Right hindlimb (tissue), 1 donor: ENCODE measurements at regions not wholly inside any gene's neighbourhood (a gene's known extent, or its start where the extent isn't known, plus 50 kb on each side); places are given as distances from the start of the nearest gene placed in this dataset.
"Not testable (repeated sequence)": the region's sequence is repeated elsewhere in the genome, so short reads cannot be mapped to it uniquely, and the experiment has no call there.

Source experiments
- DNase-seq: peaks from one replicate; pipeline ENCODE4 v3.0.0-alpha.2; 2018

- not testable (repeated sequence) for DNase-seq
These were observed 333.1 kb upstream of the COX7C start for GRCh38 chr5:86284400-86285190.

GRCh38 chr5:86287437-86287836 is 330.3 kb upstream of the COX7C start:
- DNase-seq: not testable (repeated sequence)

- not testable (repeated sequence) for DNase-seq
These were observed 328.0 kb upstream of the COX7C start for GRCh38 chr5:86289786-86290185.

GRCh38 chr5:86292811-86293210 is 324.9 kb upstream of the COX7C start:
- not testable (repeated sequence) for DNase-seq

- not testable (repeated sequence) for DNase-seq
These were observed 315.1 kb upstream of the COX7C start for GRCh38 chr5:86302643-86303042.

- DNase-seq: not testable (repeated sequence)
These were observed 312.7 kb upstream of the COX7C start for GRCh38 chr5:86305050-86305449.

- DNase-seq: no peak
These were observed 302.8 kb upstream of the COX7C start for GRCh38 chr5:86314951-86315350.

- no peak for DNase-seq
These were observed 297.5 kb upstream of the COX7C start for GRCh38 chr5:86320266-86320665.

- DNase-seq: no peak
These were observed 288.4 kb upstream of the COX7C start for GRCh38 chr5:86329318-86329717.

- no peak for DNase-seq
These were observed 287.0 kb upstream of the COX7C start for GRCh38 chr5:86330736-86331135.

- DNase-seq: no peak
These were observed 284.9 kb upstream of the COX7C start for GRCh38 chr5:86332851-86333250.

GRCh38 chr5:86337667-86338460 is 279.9 kb upstream of the COX7C start:
- DNase-seq: no peak

- DNase-seq: no peak
These were observed 263.1 kb upstream of the COX7C start for GRCh38 chr5:86354664-86355063.

GRCh38 chr5:86360801-86361200 is 256.9 kb upstream of the COX7C start:
- DNase-seq: no peak

- DNase-seq: no peak
These were observed 246.7 kb upstream of the COX7C start for GRCh38 chr5:86371061-86371460.

- DNase-seq: no peak
These were observed 243.1 kb upstream of the COX7C start for GRCh38 chr5:86374611-86375010.

- no peak for DNase-seq
These were observed 241.5 kb upstream of the COX7C start for GRCh38 chr5:86376214-86376613.

GRCh38 chr5:86403190-86403589 is 214.6 kb upstream of the COX7C start:
- DNase-seq: no peak

- DNase-seq: no peak
These were observed 213.5 kb upstream of the COX7C start for GRCh38 chr5:86404256-86404655.

GRCh38 chr5:86407711-86408110 is 210.0 kb upstream of the COX7C start:
- DNase-seq: no peak

- no peak for DNase-seq
These were observed 206.1 kb upstream of the COX7C start for GRCh38 chr5:86411596-86411995.

GRCh38 chr5:86427158-86427557 is 190.6 kb upstream of the COX7C start:
- DNase-seq: no peak

- peak; percentile 50 for DNase-seq
These were observed 178.1 kb upstream of the COX7C start for GRCh38 chr5:86439593-86440110.
